ENCODE measurements at regions not wholly inside any gene's neighbourhood (a gene's known extent, or its start where the extent isn't known, plus 50 kb on each side); places are given as distances from the start of the nearest gene placed in this dataset.

- H2BK12ac ChIP-seq (ENCODE audit: low read depth, low read length): no peak overlapping the region
- H2BK120ac ChIP-seq (replicated peaks; ENCODE audit: low read depth, low read length): no peak overlapping the region
- H3K79me1 ChIP-seq (ENCODE audit: low read depth, low read length): no peaks in the 10 kb centered on the region
- 76% methylated on average over 10 of the region's 10 CpGs; no CpG with 5 or more reads in 1 of the 2 experiments for WGBS, 2 experiments (ENCODE audit: extremely low coverage in 1 of 2, insufficient coverage in 1 of 2, insufficient read length in 1 of 2, insufficient replicate concordance in 2 of 2, low coverage in 1 of 2, low lambda C conversion rate in 2 of 2, missing lambda C conversion rate in 1 of 2)
- no peak overlapping the region for H3K4ac ChIP-seq (replicated peaks; ENCODE audit: insufficient read length, low read depth, low read length)
- H4K91ac ChIP-seq (replicated peaks; ENCODE audit: insufficient read length, low read length): no peak overlapping the region
- H3K4me3 ChIP-seq (ENCODE audit: extremely low read depth in 1 of 4, insufficient read depth in 2 of 4, low read depth in 3 of 4, low read length in 4 of 4): no peak overlapping the region
- no peaks in the 10 kb centered on the region for H4K20me1 ChIP-seq (replicated peaks in 1 of 2; ENCODE audit: control insufficient read depth in 1 of 2, insufficient read depth in 2 of 2, low read length in 2 of 2)
- no peak overlapping the region for H3K14ac ChIP-seq (ENCODE audit: insufficient read length)
- H3K36me3 ChIP-seq (ENCODE audit: control insufficient read depth in 2 of 4, insufficient read depth in 4 of 4, low read length in 3 of 4): no peaks in the 10 kb centered on the region; a peak in 1 of 8 replicates
- no peak overlapping the region for H2AK5ac ChIP-seq (ENCODE audit: low read depth, low read length)
- H3K4me1 ChIP-seq (replicated peaks in 1 of 4; ENCODE audit: control insufficient read depth in 3 of 4, insufficient read depth in 4 of 4, low read length in 3 of 4): peaks cover 0 to 11% (median 3%) of the 10 kb centered on the region in 4 experiments; a peak in 2 of 7 replicates
- H2AFZ ChIP-seq (ENCODE audit: low read length): 0 out of 2 replicates have a peak overlapping the region, but pooled peaks have one; percentile 45
- no peaks in the 10 kb centered on the region for H3K79me2 ChIP-seq (ENCODE audit: control insufficient read depth in 1 of 2, insufficient read depth in 2 of 2, low read length in 2 of 2)
- no peak overlapping the region for H4K8ac ChIP-seq (ENCODE audit: extremely low read depth, insufficient read depth, low read length)
- H3K9me3 ChIP-seq (ENCODE audit: insufficient read depth in 2 of 2, low read depth in 1 of 2, low read length in 1 of 2): no peaks in the 10 kb centered on the region
- H3K56ac ChIP-seq (replicated peaks; ENCODE audit: insufficient read length, low read depth, low read length): no peak overlapping the region
- H2BK15ac ChIP-seq (ENCODE audit: low read length): no peak overlapping the region
- H3K27ac ChIP-seq (ENCODE audit: low read depth, low read length): no peak overlapping the region
- no peaks in the 10 kb centered on the region for H3K23me2 ChIP-seq (ENCODE audit: low read depth, low read length)
- no peak overlapping the region for H3K4me2 ChIP-seq (ENCODE audit: insufficient read depth in 1 of 2, low read depth in 2 of 2, low read length in 2 of 2)
- no peak overlapping the region for H3K23ac ChIP-seq (ENCODE audit: insufficient read length)
- no peak for DNase-seq (ENCODE audit: low read depth in 1 of 2, low spot score in 2 of 2)
- ChIA-PET POLR2A (ENCODE audit: partially characterized antibody) (no interaction called here), CTCF (ENCODE audit: partially characterized antibody) (interaction anchor here (0.6 kb wide), 1 partner anchor 559 kb away, joined by 3 read pairs; no protein-coding TSS in a partner anchor)
- H3K9ac ChIP-seq (replicated peaks in 1 of 4; ENCODE audit: extremely low read depth in 1 of 4, low read depth in 3 of 4, low read length in 3 of 4): no peak overlapping the region
- H2BK20ac ChIP-seq (ENCODE audit: low read length): no peak overlapping the region
- no peaks in the 10 kb centered on the region for H3K27me3 ChIP-seq (replicated peaks in 1 of 4; ENCODE audit: control insufficient read depth in 3 of 4, extremely low read depth in 1 of 4, insufficient read depth in 3 of 4, low read length in 3 of 4)
- no peak for FAIRE-seq
- no peak overlapping the region for H4K5ac ChIP-seq (ENCODE audit: insufficient read length, low read depth, low read length)
- no peak overlapping the region for H2BK5ac ChIP-seq (ENCODE audit: low read depth, low read length)
- no peak overlapping the region for H3K18ac ChIP-seq (ENCODE audit: extremely low read depth, low read length)
- no peak for TF ChIP-seq ASH2L (IDR thresholded peaks at IDR 0.05; ENCODE audit: low read length)
- no peak for TF ChIP-seq HDAC2 (IDR thresholded peaks at IDR 0.05; ENCODE audit: borderline replicate concordance in 1 of 2, low read depth in 2 of 2, low read length in 2 of 2)
- no peak for TF ChIP-seq POLR2A (IDR thresholded peaks at IDR 0.05; ENCODE audit: control extremely low read depth in 1 of 2, low read depth in 2 of 2, low read length in 2 of 2)
- no peak for TF ChIP-seq SIX5 (IDR thresholded peaks at IDR 0.05; ENCODE audit: low read depth, low read length)
- no peak for TF ChIP-seq ZNF274 (IDR thresholded peaks at IDR 0.05; ENCODE audit: borderline replicate concordance, extremely low read depth, low read length)
Measured at GRCh38 chr5:5978501-5979376, 399.6 kb downstream of the MED10 start.

All from H1 (cell line).